GM18873 (cell line): ENCODE measurements at regions not wholly inside any gene's neighbourhood (a gene's known extent, or its start where the extent isn't known, plus 50 kb on each side); places are given as distances from the start of the nearest gene placed in this dataset.
A peak's percentile ranks its signal among the peaks of the same experiment; 100 is the strongest.

ENCODE experiments used
- ATAC-seq: cut with Tn5 transposase; IDR thresholded peaks from one replicate; pipeline ENCODE4 v1.9.1; 2021; ENCODE audit warnings: mild to moderate bottlenecking, moderate library complexity, moderate number of reproducible peaks; ENCODE audit not compliant: unreplicated experiment, low FRiP score

DNA sequence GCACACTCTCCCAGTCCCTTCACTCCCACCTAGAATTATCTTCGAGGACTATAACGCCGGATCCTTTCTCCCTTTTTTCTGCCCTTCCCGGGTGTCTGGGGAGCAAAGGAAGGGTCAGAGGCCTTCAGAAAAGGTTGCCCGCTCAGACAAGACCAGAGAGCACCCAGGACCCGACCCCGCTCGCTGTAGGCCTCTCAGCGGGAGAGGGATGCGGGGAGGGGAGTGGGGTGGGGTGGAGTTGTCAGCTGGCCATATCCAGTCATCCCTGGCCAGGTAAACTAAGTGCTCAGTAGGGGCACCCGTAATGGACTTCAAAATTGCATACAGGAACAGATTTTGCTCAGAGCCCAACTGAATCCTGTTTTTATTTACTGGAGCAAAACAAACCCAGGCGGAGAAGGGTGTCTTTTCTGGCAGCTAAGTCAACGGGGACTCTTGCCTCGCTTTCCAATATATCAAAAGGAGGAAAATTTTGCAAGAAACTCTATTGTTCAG lies 65.0 kb downstream of the NOL4 start:
- ATAC-seq: no peak

DNA sequence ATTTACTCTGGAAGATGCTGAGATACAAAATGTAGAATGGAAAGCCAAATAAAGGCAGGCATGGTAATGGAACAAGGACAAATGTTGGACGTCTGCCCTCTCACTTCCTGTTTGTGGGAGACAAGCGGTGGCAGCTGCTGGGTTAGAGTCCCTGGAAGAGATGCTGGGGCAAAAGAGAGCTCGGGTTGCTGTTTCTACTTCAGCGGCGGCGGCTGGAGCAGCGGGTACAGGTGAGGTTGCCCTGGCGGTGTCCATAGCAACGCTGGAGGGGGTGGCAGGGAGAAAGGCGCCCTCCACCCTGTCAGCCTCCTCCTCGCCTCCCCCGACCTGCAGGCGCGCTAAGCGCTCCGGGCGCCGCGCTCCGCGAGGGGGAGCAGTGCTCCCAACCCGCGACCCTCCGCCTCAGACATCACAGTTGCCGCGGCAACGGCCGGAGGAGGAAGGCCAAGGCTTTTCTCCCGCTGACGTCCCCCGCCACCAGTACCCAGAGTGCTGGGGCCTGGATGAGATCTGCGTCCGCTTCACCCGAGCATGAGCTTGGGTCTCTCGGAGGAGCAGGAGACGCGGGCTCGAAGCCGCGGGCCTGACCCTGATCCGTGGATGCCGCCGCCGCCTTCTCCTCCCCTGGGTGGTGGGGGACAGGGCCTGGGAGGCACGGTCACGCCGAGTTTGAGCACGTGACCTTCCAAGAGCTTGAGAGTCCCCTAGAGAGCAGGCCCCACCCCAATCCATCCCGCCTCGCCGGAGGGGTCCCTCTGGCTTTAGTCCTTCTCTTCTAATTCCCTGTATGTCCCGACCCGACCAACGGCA lies 65.6 kb downstream of the NOL4 start:
- ATAC-seq: no peak

- no peak for ATAC-seq
Observed at GRCh38 chr18:34153711-34154110, 71.0 kb downstream of the NOL4 start.

DNA sequence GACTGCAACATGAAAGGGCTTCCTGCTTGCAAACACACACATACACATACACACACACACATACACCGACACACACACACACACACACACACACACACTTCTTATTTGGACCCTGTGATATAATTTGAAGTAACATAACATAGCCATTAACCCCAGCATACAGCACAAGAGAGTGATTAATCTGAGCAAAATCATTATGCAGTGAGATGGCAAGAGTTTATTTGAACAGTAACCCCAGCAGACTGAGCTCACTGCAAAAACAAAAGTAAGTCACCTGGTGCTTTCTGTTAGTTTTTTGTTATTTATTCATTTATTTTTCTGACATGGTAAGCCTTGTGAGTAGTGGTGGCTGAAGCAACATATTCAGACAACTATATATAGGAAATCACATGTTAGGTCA lies 93.7 kb downstream of the NOL4 start:
- no peak for ATAC-seq

DNA sequence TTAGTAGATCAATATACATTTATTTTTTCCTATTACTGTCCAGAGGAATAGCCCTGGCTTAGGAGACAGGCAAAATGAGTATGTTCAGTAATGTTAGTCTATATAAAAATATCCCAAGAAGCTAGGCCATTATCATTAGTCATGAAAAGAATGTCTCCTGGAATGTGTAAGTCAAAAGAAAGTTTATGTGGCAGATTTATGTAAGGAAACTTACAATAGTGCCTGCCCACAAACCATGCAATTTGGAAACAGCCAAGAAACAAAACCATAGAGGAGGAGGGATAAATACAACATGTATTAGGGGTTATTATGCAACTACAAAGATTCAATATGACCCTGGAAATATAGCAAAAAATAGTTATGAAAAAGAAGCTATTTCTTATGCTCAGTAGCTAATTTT lies 96.3 kb downstream of the NOL4 start:
- ATAC-seq: no peak

DNA sequence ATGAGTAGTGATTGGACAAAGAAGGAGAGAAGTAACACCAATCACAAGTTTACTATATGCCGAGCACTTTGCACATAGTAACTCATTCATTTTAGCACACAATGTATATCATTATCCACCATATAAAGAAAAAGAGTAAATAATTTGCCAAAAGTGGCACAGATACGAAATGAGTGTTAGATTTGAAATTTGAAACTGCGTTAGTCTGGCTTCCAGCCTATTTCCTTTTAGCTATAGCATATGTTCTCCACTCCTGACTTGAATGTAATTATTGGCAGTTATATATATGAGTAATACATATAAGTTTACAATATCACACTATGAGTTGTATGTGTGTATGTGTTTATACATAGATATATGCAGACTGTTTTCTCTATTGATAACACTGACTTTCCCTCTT lies 98.6 kb downstream of the NOL4 start:
- no peak for ATAC-seq

- ATAC-seq: peak; percentile 90
Observed at GRCh38 chr18:34122724-34123334, 101.9 kb downstream of the NOL4 start.

DNA sequence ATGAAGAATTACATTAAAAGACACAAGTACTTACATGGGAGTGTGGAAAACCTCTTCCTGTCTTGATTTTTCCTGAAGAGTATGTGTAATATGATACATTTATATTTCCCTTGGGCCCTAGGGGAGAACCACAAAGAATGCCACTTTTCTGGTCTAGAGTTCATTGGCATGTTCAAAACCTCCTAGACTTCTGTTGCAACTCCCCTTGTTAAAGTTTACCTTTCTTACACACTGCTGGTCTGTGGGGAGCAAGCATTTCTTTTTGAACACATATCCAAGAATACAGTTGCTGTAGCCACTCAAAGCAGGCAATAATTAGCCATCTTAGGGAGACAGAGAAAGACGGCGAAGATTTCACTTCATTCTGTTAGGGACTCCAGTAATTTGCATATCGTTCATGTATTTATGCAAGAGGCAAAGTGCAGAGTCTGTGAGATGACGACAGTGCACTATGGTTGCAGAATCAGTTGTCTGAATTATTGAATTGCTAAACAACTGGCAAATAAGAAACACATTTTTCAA lies 103.5 kb downstream of the NOL4 start:
- ATAC-seq: no peak

GRCh38 chr18:34120294-34120693 lies 104.4 kb downstream of the NOL4 start:
- ATAC-seq: no peak

DNA sequence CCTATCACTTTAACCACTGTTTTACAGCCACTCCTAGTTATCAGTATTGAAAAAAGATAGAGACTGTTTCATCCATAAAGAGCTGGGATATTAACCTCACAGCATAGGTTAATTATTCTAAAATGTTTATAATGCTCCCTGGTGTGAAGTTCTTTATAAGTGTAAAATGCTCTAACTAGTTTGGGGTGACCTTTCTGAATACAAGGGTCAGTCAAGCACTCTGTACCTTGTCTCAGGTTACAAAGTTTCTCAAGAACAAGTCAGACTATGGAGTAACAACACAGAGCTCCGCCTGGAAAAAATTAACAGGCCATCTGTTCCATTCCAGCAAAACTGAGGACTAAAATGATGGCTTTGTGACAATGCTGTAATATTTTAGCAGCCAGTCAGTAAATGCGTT lies 107.4 kb downstream of the NOL4 start:
- ATAC-seq: no peak

- ATAC-seq: no peak
Observed at GRCh38 chr18:34115409-34116081, 109.2 kb downstream of the NOL4 start.

DNA sequence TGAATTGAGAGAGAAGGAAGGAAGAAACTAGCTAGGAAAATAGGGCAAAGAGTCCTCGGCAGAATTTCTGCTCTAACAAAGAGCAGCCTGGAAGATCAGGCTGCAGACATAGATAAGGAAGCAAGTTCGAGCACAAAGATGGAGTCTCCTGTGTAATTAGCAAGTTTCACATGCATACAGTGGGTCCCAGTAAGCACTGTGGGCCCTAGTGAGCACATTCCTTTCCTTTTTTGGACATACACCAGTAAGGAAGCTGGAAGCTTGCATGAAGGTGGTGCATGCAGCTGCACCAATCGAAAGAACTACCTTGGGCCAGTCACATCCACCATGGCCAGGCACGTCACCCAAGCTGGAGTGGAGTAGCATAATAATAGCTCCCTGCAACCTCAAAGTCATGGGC lies 109.7 kb downstream of the NOL4 start:
- ATAC-seq: no peak

DNA sequence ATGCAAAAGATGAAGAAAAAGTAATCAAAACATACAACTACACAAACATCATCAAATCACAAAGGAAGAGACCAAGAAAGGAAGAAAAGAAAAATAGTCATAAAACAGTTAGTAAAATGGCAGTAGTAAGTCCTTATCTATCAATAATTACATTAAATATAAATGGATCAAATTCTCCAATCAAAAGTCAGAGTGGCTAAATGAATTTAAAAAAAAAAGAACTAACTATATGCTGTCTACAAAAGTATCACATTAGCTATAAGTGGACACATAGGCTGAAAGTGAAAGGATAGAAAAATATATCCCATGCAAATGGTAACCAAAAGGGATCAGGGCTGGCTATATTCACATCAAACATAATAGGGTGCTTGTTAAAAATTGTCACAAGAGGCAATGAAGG lies 116.5 kb downstream of the NOL4 start:
- ATAC-seq: no peak

DNA sequence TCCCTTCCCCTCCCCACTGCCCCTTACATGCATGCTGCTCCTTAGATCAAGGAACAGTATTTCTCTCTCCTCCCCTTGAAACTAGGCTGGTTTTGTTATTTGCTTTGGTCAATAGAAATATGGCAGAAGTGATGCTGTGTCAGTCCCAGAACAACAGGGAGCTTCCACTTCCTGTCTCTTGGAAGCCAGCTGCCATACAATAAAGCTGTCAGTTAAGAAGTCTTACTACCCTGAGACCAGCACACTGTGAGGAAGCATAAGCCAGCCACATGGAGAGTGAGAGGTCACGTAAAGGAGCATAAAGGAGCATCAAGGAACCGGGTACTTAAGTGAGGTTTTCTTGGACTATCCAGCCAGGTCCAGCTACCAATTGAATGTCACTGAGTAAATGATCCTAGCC lies 126.6 kb downstream of the NOL4 start:
- no peak for ATAC-seq

DNA sequence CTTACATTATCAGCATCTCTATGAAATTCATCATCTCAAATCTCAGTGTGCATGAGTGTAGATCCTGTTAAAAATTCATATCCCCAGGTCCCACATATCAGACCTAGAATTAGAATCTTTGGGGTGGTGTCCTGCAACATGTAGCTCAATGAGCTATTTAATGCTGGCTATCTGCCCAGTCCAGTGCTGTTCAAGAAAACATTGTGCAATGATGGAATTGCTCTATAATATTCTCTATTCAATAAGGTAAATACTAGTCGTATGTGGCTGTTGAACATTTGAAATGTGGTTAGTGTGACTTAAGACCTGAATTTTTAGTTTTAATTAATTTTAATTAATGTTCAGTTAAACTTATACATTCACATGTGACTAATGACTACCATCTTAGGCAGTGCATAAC lies 127.4 kb downstream of the NOL4 start:
- no peak for ATAC-seq

- ATAC-seq: no peak
Observed at GRCh38 chr18:34094148-34094547, 130.6 kb downstream of the NOL4 start.

DNA sequence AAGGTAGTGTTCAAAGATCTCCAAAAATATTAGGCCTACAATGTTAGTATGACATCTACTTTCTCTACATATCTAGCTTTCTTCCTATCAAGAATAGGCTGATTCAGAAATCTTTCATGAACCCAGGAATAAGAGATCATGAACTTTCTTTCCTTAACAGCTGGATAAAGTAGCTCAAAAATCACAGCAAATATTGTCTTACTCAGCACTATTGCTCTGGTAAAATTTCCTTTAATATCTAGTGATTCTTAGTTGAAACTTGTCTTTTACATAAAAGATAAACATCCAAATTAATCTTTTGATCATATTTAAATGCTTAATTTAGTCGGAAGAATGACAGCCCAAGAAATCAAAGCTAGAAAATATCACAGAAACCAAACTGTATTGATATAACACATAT lies 131.9 kb downstream of the NOL4 start:
- ATAC-seq: no peak

DNA sequence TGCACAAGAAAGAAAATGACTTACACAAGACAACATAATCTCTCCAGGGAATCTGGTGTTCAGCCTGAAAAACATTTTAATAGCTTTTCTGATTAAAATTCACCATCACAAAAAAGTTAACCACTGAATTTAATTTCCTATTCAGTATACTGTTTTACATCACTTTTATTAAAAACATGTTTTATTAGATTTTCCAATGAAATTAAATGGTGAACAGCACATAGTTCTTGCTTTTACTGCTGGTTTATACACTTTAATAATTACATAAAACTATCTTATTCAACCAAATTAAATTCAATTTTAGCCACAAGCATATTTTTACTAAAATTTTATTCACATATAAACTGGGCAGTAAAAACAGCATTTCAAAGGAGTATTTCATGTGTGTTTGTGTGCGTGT lies 138.3 kb downstream of the NOL4 start:
- no peak for ATAC-seq

- ATAC-seq: no peak
Observed at GRCh38 chr18:34085140-34085739, 139.5 kb downstream of the NOL4 start.

- no peak for ATAC-seq
Observed at GRCh38 chr18:34084635-34085034, 140.1 kb downstream of the NOL4 start.
